GM23338 (cell line): ENCODE measurements at regions not wholly inside any gene's neighbourhood (a gene's known extent, or its start where the extent isn't known, plus 50 kb on each side); places are given as distances from the start of the nearest gene placed in this dataset.

ENCODE experiments used
- CREB1 ChIP-seq: fragments of 250-450 bp; sonication (Bioruptor Pico); IDR thresholded peaks from 2 replicates; pipeline ENCODE4 v1.5.0; 2020; ENCODE audit warnings: low read depth, mild to moderate bottlenecking, moderate library complexity
- CTCF ChIP-seq, 2 experiments: fragments of 200-600 bp in 1 of 2; sonication (generic) in 1 of 2; conservative IDR thresholded peaks; 2 replicates each; pipeline versions ENCODE4 v1.5.1 to v1.6.1; 2016 to 2017; ENCODE audit warnings: antibody characterized with exemption in 2 of 2, low read depth in 2 of 2, mild to moderate bottlenecking in 2 of 2, moderate library complexity in 1 of 2
- ETS1 ChIP-seq: IDR thresholded peaks from 2 replicates; pipeline ENCODE4 v1.6.1; 2016; ENCODE audit warnings: antibody characterized with exemption
- EZH2 ChIP-seq: fragments of 200-600 bp; sonication (generic); IDR thresholded peaks from one replicate; pipeline ENCODE4 v1.8.0; 2017; ENCODE audit warnings: antibody characterized with exemption, mild to moderate bottlenecking, low read depth; ENCODE audit not compliant: unreplicated experiment
- EZH2phosphoT487 ChIP-seq: fragments of 200-600 bp; sonication (generic); IDR thresholded peaks from one replicate; pipeline ENCODE4 v1.8.1; 2018; ENCODE audit warnings: antibody characterized with exemption; ENCODE audit not compliant: unreplicated experiment
- JUNB ChIP-seq: IDR thresholded peaks from one replicate; pipeline ENCODE4 v1.6.1; 2016; ENCODE audit warnings: antibody characterized with exemption; ENCODE audit not compliant: unreplicated experiment
- NANOG ChIP-seq: IDR thresholded peaks from 2 replicates; pipeline ENCODE4 v1.6.1; 2016; ENCODE audit warnings: antibody characterized with exemption, borderline replicate concordance
- POLR2AphosphoS5 ChIP-seq: IDR thresholded peaks from 2 replicates; pipeline ENCODE4 v1.6.1; 2016; ENCODE audit warnings: antibody characterized with exemption, low read depth
- REST ChIP-seq: IDR thresholded peaks from one replicate; pipeline ENCODE4 v1.6.1; 2018; ENCODE audit warnings: antibody characterized with exemption; ENCODE audit not compliant: unreplicated experiment
- STAT1 ChIP-seq: IDR thresholded peaks from one replicate; pipeline ENCODE4 v1.6.1; 2016; ENCODE audit warnings: antibody characterized with exemption; ENCODE audit not compliant: unreplicated experiment
- ZNF114 ChIP-seq: fragments of 250-450 bp; sonication (Bioruptor Pico); IDR thresholded peaks from 2 replicates; pipeline ENCODE4 v1.5.0; 2020; ENCODE audit warnings: mild to moderate bottlenecking, moderate library complexity
- ZNF331 ChIP-seq: fragments of 250-450 bp; sonication (Bioruptor Pico); IDR thresholded peaks from 2 replicates; pipeline ENCODE4 v1.5.0; 2020; ENCODE audit warnings: low read depth, mild to moderate bottlenecking, moderate library complexity
- ZNF462 ChIP-seq: fragments of 250-450 bp; sonication (Bioruptor Pico); IDR thresholded peaks from 2 replicates; pipeline ENCODE4 v1.5.0; 2020; ENCODE audit warnings: mild to moderate bottlenecking, moderate library complexity

- TF ChIP-seq CTCF (conservative IDR thresholded peaks at IDR 0.05; ENCODE audit: low read depth in 2 of 2): no peak
- no peak for TF ChIP-seq EZH2
- TF ChIP-seq POLR2AphosphoS5: no peak
- TF ChIP-seq ZNF462: no peak
- no peak for TF ChIP-seq CREB1 (CRISPR knock-in tag)
- TF ChIP-seq EZH2phosphoT487: no peak
- no peak for TF ChIP-seq STAT1
- TF ChIP-seq REST: no peak
- no peak for TF ChIP-seq ZNF114 (CRISPR knock-in tag)
- no peak for TF ChIP-seq JUNB
- no peak for TF ChIP-seq ETS1
- TF ChIP-seq NANOG: no peak
- no peak for TF ChIP-seq ZNF331 (CRISPR knock-in tag)
These were observed 426.5 kb upstream of the FMR1 start for GRCh38 chrX:147485207-147485606.
